Lower lobe of right lung (tissue), 2 donors: ENCODE measurements at regions not wholly inside any gene's neighbourhood (a gene's known extent, or its start where the extent isn't known, plus 50 kb on each side); places are given as distances from the start of the nearest gene placed in this dataset.

Experiments
- ATAC-seq, 2 donors: fragments of 200-7000 bp; cut with Tn5 transposase; one replicate each; pipeline ENCODE4 v1.9.1; 2020 to 2022; ENCODE audit warnings: mild to moderate bottlenecking in 2 of 2, moderate library complexity in 2 of 2
- DNase-seq: peaks from one replicate; pipeline ENCODE4 v3.0.0-alpha.2; 2020
- H3K27ac ChIP-seq: fragments of 200-600 bp; one replicate; pipeline ENCODE4 v1.8.0; 2022
- H3K27me3 ChIP-seq: fragments of 200-600 bp; one replicate; pipeline ENCODE4 v1.8.0; 2022; ENCODE audit warnings: low read depth
- H3K36me3 ChIP-seq: fragments of 200-600 bp; one replicate; pipeline ENCODE4 v1.8.0; 2022; ENCODE audit warnings: mild to moderate bottlenecking
- H3K4me1 ChIP-seq: fragments of 200-600 bp; one replicate; pipeline ENCODE4 v1.8.0; 2022
- H3K4me3 ChIP-seq: fragments of 200-600 bp; one replicate; pipeline ENCODE4 v1.8.0; 2022; ENCODE audit warnings: mild to moderate bottlenecking
- H3K9me3 ChIP-seq: fragments of 200-600 bp; one replicate; pipeline ENCODE4 v1.8.0; 2022
- intact Hi-C: fragments of 100-400 bp; cut with DNase I; formaldehyde crosslinking; loops from one replicate; pipeline ENCODE4 v1.11.0; 2022
- TF ChIP-seq, protein P1 (sequence below): fragments of 200-600 bp; IDR thresholded peaks from one replicate; pipeline ENCODE4 v1.8.0; 2022; ENCODE audit warnings: antibody characterized with exemption, mild to moderate bottlenecking
- donor health status: DM: no; HTN: yes; CAD: no; lungs with severe emphysema.

DNA sequence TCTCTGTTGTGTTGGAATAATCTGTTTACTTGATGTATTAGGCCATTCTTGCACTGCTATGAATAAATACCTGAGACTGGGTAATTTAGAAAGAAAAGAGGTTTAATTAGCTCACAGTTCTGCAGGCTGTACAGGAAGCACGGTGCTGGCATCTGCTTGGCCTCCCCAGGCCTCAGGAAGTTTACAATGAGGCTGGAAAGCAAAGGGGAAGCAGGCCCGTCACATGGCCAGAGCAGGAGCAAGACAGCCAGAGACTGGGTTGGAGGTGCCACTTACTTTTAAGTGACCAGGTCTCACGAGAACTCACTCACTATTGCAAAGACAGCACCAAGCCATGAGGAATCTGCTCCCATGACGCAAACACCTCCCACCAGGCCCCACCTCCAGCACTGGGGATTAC is 50.6 kb upstream of the FUCA2 start:
- intact Hi-C loops: no loop called here
- no peaks in the 10 kb centered on the region for H3K4me1 ChIP-seq
- ATAC-seq (no peak), DNase-seq (no peak)
- H3K27me3 ChIP-seq: no peaks in the 10 kb centered on the region
- H3K27ac ChIP-seq: no peak overlapping the region
- H3K4me3 ChIP-seq: no peak overlapping the region
- H3K9me3 ChIP-seq: no peaks in the 10 kb centered on the region
- TF ChIP-seq, protein P1, sequence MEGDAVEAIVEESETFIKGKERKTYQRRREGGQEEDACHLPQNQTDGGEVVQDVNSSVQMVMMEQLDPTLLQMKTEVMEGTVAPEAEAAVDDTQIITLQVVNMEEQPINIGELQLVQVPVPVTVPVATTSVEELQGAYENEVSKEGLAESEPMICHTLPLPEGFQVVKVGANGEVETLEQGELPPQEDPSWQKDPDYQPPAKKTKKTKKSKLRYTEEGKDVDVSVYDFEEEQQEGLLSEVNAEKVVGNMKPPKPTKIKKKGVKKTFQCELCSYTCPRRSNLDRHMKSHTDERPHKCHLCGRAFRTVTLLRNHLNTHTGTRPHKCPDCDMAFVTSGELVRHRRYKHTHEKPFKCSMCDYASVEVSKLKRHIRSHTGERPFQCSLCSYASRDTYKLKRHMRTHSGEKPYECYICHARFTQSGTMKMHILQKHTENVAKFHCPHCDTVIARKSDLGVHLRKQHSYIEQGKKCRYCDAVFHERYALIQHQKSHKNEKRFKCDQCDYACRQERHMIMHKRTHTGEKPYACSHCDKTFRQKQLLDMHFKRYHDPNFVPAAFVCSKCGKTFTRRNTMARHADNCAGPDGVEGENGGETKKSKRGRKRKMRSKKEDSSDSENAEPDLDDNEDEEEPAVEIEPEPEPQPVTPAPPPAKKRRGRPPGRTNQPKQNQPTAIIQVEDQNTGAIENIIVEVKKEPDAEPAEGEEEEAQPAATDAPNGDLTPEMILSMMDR: no peak
- H3K36me3 ChIP-seq: no peaks in the 10 kb centered on the region
